HCT116 (cell line): ENCODE measurements at regions not wholly inside any gene's neighbourhood (a gene's known extent, or its start where the extent isn't known, plus 50 kb on each side); places are given as distances from the start of the nearest gene placed in this dataset.
A peak's percentile ranks its signal among the peaks of the same experiment; 100 is the strongest.

Source experiments
- ATAC-seq: fragments of 200-7000 bp; cut with Tn5 transposase; 2 replicates; pipeline ENCODE4 v1.9.1; 2020; ENCODE audit warnings: mild to moderate bottlenecking, moderate library complexity
- BruUV-seq: library from RNA; stranded (reverse); fragments of 400-500 nt; replicated peaks from 2 replicates; lab custom pipeline; 2021; lab: Mats Ljungman, UMichigan
- CTCF ChIA-PET: fragments of 300-600 bp; sonication (Branson Sonifier 250); formaldehyde crosslinking; loops from one replicate; lab custom pipeline; 2021; ENCODE audit warnings: antibody characterized with exemption; lab: Charles Lee
- POLR2A ChIA-PET: fragments of 300-600, 350-600 bp; sonication (Branson Sonifier 250); formaldehyde crosslinking; loops from one replicate; lab custom pipeline; 2021; ENCODE audit warnings: antibody characterized with exemption; lab: Charles Lee
- RAD21 ChIA-PET, 2 experiments: fragments of 300-600 bp; sonication (Branson Sonifier 250); formaldehyde crosslinking; loops; one replicate each; lab custom pipeline; 2023; ENCODE audit warnings: low total read pairs in 2 of 2; ENCODE audit not compliant: uncharacterized antibody in 2 of 2, unreplicated experiment in 2 of 2, low non-redundant PET in 1 of 2; lab: Charles Lee
- DNase-seq: peaks from one replicate; pipeline ENCODE4 v3.0.0-alpha.2; 2010; ENCODE audit warnings: low read depth, low spot score
- H2AFZ ChIP-seq: fragments of 200-600 bp; shearing (Covaris generic), sonication (generic); 2 replicates; pipeline ENCODE4 v1.6.1; 2017; ENCODE audit warnings: low read depth, mixed run types, mixed read lengths, antibody characterized with exemption, low read length; ENCODE audit not compliant: poor library complexity, severe bottlenecking
- H3K27ac ChIP-seq: 2 replicates; pipeline ENCODE4 v1.5.1; 2012; ENCODE audit warnings: low read depth, low read length
- H3K27me3 ChIP-seq: fragments of 200-600 bp; sonication (generic); 2 replicates; pipeline ENCODE4 v1.6.1; 2016; ENCODE audit warnings: mixed run types, low read length, mixed read lengths; ENCODE audit not compliant: insufficient read depth
- H3K36me3 ChIP-seq, 2 experiments: fragments of 200-500 bp in 1 of 2; fragments of 200-600 bp in 1 of 2; sonication (Bioruptor generic) in 1 of 2; sonication (generic) in 1 of 2; 2 replicates each; pipeline versions ENCODE4 v1.5.1 to v1.6.1; 2014 to 2016; ENCODE audit warnings: low read length in 2 of 2, inconsistent platforms in 1 of 2, mixed read lengths in 1 of 2, mixed run types in 1 of 2; ENCODE audit not compliant: insufficient read depth in 2 of 2, control insufficient read depth in 1 of 2
- H3K4me1 ChIP-seq, 2 experiments: fragments of 200-600 bp in 1 of 2; sonication (generic) in 1 of 2; 2 replicates each; pipeline versions ENCODE4 v1.5.1 to v1.6.1; 2012 to 2017; ENCODE audit warnings: low read length in 2 of 2, inconsistent platforms in 1 of 2, mild to moderate bottlenecking in 1 of 2, mixed read lengths in 1 of 2, mixed run types in 1 of 2, moderate library complexity in 1 of 2; ENCODE audit not compliant: insufficient read depth in 2 of 2, control insufficient read depth in 1 of 2
- H3K4me2 ChIP-seq: fragments of 200-600 bp; sonication (generic); 2 replicates; pipeline ENCODE4 v1.6.1; 2017; ENCODE audit warnings: mixed run types, low read length, mixed read lengths
- H3K4me3 ChIP-seq, 2 experiments: fragments of 200-600 bp in 1 of 2; sonication (generic) in 1 of 2; replicated peaks in 1 of 2; 2 replicates each; pipeline ENCODE4 v1.5.1; 2011 to 2016; ENCODE audit warnings: low read length in 2 of 2, control low read depth in 1 of 2, low read depth in 1 of 2, mild to moderate bottlenecking in 1 of 2, mixed read lengths in 1 of 2, mixed run types in 1 of 2
- H3K79me2 ChIP-seq: fragments of 200-600 bp; sonication (generic); 2 replicates; pipeline ENCODE4 v1.6.1; 2017; ENCODE audit warnings: mild to moderate bottlenecking, mixed run types, low read length, moderate library complexity, mixed read lengths; ENCODE audit not compliant: insufficient read depth
- H3K9ac ChIP-seq: fragments of 200-600 bp; sonication (generic); 2 replicates; pipeline ENCODE4 v1.6.1; 2016; ENCODE audit warnings: low read length, mixed read lengths
- H3K9me2 ChIP-seq: fragments of 200-600 bp; sonication (generic), shearing (Covaris generic); 2 replicates; pipeline ENCODE4 v1.6.1; 2017; ENCODE audit warnings: mixed run types, mild to moderate bottlenecking, moderate library complexity; ENCODE audit not compliant: insufficient read depth
- H3K9me3 ChIP-seq, 2 experiments: fragments of 200-500 bp in 1 of 2; fragments of 200-600 bp in 1 of 2; sonication (Bioruptor generic) in 1 of 2; sonication (generic) in 1 of 2; 2 replicates each; pipeline ENCODE4 v1.6.1; 2014 to 2017; ENCODE audit warnings: low read length in 2 of 2, mixed read lengths in 2 of 2, inconsistent platforms in 1 of 2, low read depth in 1 of 2, mild to moderate bottlenecking in 1 of 2, mixed run types in 1 of 2, moderate library complexity in 1 of 2; ENCODE audit not compliant: control insufficient read depth in 1 of 2, insufficient read depth in 1 of 2
- H4K20me1 ChIP-seq: fragments of 200-600 bp; sonication (generic), shearing (Covaris generic); 2 replicates; pipeline ENCODE4 v1.6.1; 2017; ENCODE audit warnings: mixed run types, mild to moderate bottlenecking, moderate library complexity; ENCODE audit not compliant: insufficient read depth
- CBX3 ChIP-seq: IDR thresholded peaks from 2 replicates; pipeline ENCODE4 v1.6.1; 2012; ENCODE audit warnings: low read depth
- CEBPB ChIP-seq: IDR thresholded peaks from 2 replicates; pipeline ENCODE4 v1.6.1; 2012; ENCODE audit warnings: low read depth
- ELF1 ChIP-seq: IDR thresholded peaks from 2 replicates; pipeline ENCODE4 v1.6.1; 2012; ENCODE audit warnings: low read depth, borderline replicate concordance
- EZH2 ChIP-seq: fragments of 200-600 bp; sonication (generic); IDR thresholded peaks from 2 replicates; pipeline ENCODE4 v1.6.1; 2017; ENCODE audit warnings: antibody characterized with exemption, mixed run types
- FOSL1 ChIP-seq: IDR thresholded peaks from 2 replicates; pipeline ENCODE4 v1.6.1; 2012; ENCODE audit warnings: low read depth
- JUND ChIP-seq: IDR thresholded peaks from 2 replicates; pipeline ENCODE4 v1.6.1; 2012
- POLR2A ChIP-seq: IDR thresholded peaks from 2 replicates; pipeline ENCODE4 v1.7.0; 2011; ENCODE audit warnings: borderline replicate concordance; ENCODE audit not compliant: insufficient read depth, insufficient read length; ENCODE audit errors: extremely low read depth
- RAD21 ChIP-seq: IDR thresholded peaks from 2 replicates; pipeline ENCODE4 v1.6.1; 2012; ENCODE audit warnings: low read depth, mild to moderate bottlenecking
- SIN3A ChIP-seq: IDR thresholded peaks from 2 replicates; pipeline ENCODE4 v1.6.1; 2012; ENCODE audit warnings: low read depth
- YY1 ChIP-seq: IDR thresholded peaks from 2 replicates; pipeline ENCODE4 v1.6.1; 2011; ENCODE audit warnings: low read length, low read depth, moderate library complexity, mild to moderate bottlenecking; ENCODE audit not compliant: insufficient replicate concordance; ENCODE audit errors: extremely low read depth
- intact Hi-C: fragments of 100-400 bp; cut with micrococcal nuclease; formaldehyde crosslinking; loops from 2 replicates; pipeline ENCODE4 v1.10.0; 2022
- TF ChIP-seq, protein P1 (sequence below), 3 experiments: fragments of 200-600 bp in 1 of 3; sonication (generic) in 1 of 3; IDR thresholded peaks in 2 of 3; conservative IDR thresholded peaks in 1 of 3; 2 replicates each; pipeline ENCODE4 v1.5.1; 2012 to 2017; ENCODE audit warnings: low read depth in 2 of 3, low read length in 2 of 3, antibody characterized with exemption in 1 of 3, borderline replicate concordance in 1 of 3, control low read depth in 1 of 3, mild to moderate bottlenecking in 1 of 3, mixed read lengths in 1 of 3, mixed run types in 1 of 3, moderate library complexity in 1 of 3; ENCODE audit not compliant: insufficient read depth in 1 of 3
- TF ChIP-seq, protein P2 (sequence below): IDR thresholded peaks from 2 replicates; pipeline ENCODE4 v1.6.1; 2012
- TF ChIP-seq, protein P3 (sequence below): IDR thresholded peaks from 2 replicates; pipeline ENCODE4 v1.6.1; 2012
- TF ChIP-seq, protein P4 (sequence below): IDR thresholded peaks from 2 replicates; pipeline ENCODE4 v1.6.1; 2011; ENCODE audit warnings: mild to moderate bottlenecking, low read length, moderate library complexity; ENCODE audit not compliant: insufficient replicate concordance; ENCODE audit errors: extremely low read depth

DNA sequence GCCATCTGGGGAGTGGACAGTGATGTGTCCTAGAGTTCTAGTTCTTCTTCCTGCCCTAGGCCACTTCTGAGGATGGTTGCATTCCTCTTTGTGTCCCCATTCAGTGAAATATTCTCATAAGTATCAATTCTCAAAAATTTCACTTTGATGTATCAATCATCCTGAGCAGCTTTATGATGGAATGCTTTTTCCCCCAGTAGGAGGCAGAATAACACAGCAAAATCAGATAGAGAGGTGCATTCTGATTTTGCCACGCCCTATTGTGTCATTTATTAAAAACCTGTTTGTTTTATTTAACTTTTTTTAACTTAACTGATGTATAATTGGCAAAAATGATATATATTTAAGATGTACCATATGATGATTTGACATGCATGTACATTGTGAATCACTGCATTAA lies 656.0 kb upstream of the GRM7 start:
- no peak for DNase-seq
- Histone ChIP-seq H3K9me3 (no peaks in the 10 kb centered on the region), H2AFZ (no peak overlapping the region), H3K4me3 (no peak overlapping the region), H4K20me1 (no peaks in the 10 kb centered on the region), H3K4me1 (no peaks in the 10 kb centered on the region), H3K36me3 (no peaks in the 10 kb centered on the region), H3K9ac (no peak overlapping the region), H3K27me3 (no peaks in the 10 kb centered on the region), H3K27ac (no peak overlapping the region), H3K9me2 (no peaks in the 10 kb centered on the region), H3K79me2 (no peaks in the 10 kb centered on the region), H3K4me2 (no peak overlapping the region)
- TF ChIP-seq ELF1 (no peak), RAD21 (peak; percentile 44; the same call in 1 of the 2 replicates)
- TF ChIP-seq, protein P1, sequence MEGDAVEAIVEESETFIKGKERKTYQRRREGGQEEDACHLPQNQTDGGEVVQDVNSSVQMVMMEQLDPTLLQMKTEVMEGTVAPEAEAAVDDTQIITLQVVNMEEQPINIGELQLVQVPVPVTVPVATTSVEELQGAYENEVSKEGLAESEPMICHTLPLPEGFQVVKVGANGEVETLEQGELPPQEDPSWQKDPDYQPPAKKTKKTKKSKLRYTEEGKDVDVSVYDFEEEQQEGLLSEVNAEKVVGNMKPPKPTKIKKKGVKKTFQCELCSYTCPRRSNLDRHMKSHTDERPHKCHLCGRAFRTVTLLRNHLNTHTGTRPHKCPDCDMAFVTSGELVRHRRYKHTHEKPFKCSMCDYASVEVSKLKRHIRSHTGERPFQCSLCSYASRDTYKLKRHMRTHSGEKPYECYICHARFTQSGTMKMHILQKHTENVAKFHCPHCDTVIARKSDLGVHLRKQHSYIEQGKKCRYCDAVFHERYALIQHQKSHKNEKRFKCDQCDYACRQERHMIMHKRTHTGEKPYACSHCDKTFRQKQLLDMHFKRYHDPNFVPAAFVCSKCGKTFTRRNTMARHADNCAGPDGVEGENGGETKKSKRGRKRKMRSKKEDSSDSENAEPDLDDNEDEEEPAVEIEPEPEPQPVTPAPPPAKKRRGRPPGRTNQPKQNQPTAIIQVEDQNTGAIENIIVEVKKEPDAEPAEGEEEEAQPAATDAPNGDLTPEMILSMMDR (IDR thresholded peaks at IDR 0.05 in 2 of 3, conservative IDR thresholded peaks at IDR 0.05 in 1 of 3; ENCODE audit: borderline replicate concordance in 1 of 3, insufficient read depth in 1 of 3, low read depth in 2 of 3, low read length in 2 of 3): peak; percentile 13 to 55 (median 32); a peak in 4 of 6 replicates
- ChIA-PET CTCF (no interaction called here), RAD21 (no interaction called here), POLR2A (no interaction called here)
- intact Hi-C loops: loop anchor here (5.0 to 10.0 kb wide), 2 partner anchors 592 to 940 kb away; no protein-coding TSS in a partner anchor
- ATAC-seq: no peak
- BruUV-seq: no TSS peak

DNA sequence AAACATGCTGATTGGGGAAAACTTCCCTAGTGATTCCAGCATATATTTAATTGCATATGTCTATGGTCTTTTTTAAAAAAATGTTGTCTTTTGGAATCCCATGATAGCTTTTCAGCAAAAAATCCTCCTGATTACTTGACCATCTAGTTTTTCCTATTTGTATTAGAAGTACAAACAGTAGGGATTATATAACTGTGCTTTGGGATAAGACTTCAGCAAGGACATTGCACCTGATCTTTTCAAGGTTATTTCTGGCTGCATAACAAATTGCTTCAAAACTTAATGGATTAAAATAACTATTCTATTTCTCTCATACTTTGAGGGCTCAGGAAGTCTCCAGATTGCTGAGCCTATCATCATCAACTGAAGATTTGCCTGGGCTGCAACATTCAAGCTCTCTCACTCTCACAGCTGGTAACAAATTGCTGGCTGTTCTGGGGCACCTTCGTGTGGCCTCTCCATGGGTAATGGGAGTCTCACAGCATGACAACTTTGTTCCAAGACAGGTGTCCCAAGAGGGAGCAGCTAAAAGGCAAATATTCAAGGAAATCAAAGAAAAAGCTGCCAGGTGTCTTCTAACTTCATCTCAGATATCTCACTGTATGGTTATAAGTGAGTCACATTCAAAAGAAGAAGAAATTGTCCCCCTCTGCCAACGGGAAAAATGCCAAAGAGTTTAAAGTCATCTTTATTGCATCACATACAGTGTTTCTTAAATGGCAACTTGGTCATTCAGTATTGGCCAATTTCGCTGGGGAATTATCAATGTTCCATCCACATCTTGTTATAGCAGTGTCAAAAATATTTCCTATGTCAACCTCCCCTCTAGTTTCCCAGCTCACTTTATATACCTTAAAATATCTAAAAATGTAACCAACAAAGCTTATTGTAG lies 644.5 kb upstream of the GRM7 start:
- Histone ChIP-seq H4K20me1 (no peaks in the 10 kb centered on the region), H3K4me3 (no peak overlapping the region), H3K4me1 (no peaks in the 10 kb centered on the region), H3K79me2 (no peaks in the 10 kb centered on the region), H2AFZ (no peak overlapping the region), H3K4me2 (no peak overlapping the region), H3K27me3 (no peaks in the 10 kb centered on the region), H3K36me3 (no peaks in the 10 kb centered on the region), H3K9ac (no peak overlapping the region), H3K9me3 (no peaks in the 10 kb centered on the region), H3K9me2 (no peaks in the 10 kb centered on the region), H3K27ac (no peak overlapping the region)
- ChIA-PET CTCF (no interaction called here), RAD21 (no interaction called here), POLR2A (interaction anchor here (0.7 kb wide), 1 partner anchor 431 kb away, joined by 3 read pairs; no protein-coding TSS in a partner anchor)
- DNase-seq: no peak
- no peak for ATAC-seq
- no TSS peak for BruUV-seq
- intact Hi-C loops: no loop called here
- TF ChIP-seq JUND: no peak
- no peak for TF ChIP-seq ELF1
- TF ChIP-seq POLR2A: no peak
- TF ChIP-seq, protein P2, sequence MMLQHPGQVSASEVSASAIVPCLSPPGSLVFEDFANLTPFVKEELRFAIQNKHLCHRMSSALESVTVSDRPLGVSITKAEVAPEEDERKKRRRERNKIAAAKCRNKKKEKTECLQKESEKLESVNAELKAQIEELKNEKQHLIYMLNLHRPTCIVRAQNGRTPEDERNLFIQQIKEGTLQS: no peak
- TF ChIP-seq YY1: no peak
- TF ChIP-seq, protein P3, sequence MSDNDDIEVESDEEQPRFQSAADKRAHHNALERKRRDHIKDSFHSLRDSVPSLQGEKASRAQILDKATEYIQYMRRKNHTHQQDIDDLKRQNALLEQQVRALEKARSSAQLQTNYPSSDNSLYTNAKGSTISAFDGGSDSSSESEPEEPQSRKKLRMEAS: no peak
- TF ChIP-seq CEBPB: no peak
- no peak for TF ChIP-seq SIN3A
- no peak for TF ChIP-seq RAD21
- TF ChIP-seq, protein P4, sequence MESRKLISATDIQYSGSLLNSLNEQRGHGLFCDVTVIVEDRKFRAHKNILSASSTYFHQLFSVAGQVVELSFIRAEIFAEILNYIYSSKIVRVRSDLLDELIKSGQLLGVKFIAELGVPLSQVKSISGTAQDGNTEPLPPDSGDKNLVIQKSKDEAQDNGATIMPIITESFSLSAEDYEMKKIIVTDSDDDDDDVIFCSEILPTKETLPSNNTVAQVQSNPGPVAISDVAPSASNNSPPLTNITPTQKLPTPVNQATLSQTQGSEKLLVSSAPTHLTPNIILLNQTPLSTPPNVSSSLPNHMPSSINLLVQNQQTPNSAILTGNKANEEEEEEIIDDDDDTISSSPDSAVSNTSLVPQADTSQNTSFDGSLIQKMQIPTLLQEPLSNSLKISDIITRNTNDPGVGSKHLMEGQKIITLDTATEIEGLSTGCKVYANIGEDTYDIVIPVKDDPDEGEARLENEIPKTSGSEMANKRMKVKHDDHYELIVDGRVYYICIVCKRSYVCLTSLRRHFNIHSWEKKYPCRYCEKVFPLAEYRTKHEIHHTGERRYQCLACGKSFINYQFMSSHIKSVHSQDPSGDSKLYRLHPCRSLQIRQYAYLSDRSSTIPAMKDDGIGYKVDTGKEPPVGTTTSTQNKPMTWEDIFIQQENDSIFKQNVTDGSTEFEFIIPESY: no peak
- TF ChIP-seq FOSL1: no peak
- TF ChIP-seq CBX3: no peak
- TF ChIP-seq EZH2: no peak
